Stromal cell of bone marrow (primary cell): ENCODE measurements at regions not wholly inside any gene's neighbourhood (a gene's known extent, or its start where the extent isn't known, plus 50 kb on each side); places are given as distances from the start of the nearest gene placed in this dataset.
A peak's percentile ranks its signal among the peaks of the same experiment; 100 is the strongest.
"Not testable (repeated sequence)": the region's sequence is repeated elsewhere in the genome, so short reads cannot be mapped to it uniquely, and the experiment has no call there.

Experiments
- DNase-seq: peaks from one replicate; pipeline ENCODE4 v3.0.0-alpha.2; 2012; ENCODE audit warnings: low read depth

DNA sequence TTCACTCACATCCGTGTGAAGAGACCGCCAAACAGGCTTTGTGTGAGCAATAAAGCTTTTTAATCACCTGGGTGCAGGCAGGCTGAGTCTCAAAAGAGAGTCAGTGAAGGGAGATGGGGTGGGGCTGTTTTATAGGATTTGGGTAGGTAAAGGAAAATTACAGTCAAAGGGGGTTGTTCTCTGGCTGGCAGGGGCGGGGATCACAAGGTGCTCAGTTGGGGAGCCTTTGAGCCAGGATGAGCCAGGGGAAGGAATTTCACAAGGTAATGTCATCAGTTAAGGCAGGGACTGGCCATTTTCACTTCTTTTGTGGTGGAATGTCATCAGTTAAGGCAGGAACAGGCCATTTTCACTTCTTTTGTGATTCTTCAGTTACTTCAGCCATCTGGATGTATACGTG is 210.3 kb upstream of the ELL2 start:
- DNase-seq: not testable (repeated sequence)

DNA sequence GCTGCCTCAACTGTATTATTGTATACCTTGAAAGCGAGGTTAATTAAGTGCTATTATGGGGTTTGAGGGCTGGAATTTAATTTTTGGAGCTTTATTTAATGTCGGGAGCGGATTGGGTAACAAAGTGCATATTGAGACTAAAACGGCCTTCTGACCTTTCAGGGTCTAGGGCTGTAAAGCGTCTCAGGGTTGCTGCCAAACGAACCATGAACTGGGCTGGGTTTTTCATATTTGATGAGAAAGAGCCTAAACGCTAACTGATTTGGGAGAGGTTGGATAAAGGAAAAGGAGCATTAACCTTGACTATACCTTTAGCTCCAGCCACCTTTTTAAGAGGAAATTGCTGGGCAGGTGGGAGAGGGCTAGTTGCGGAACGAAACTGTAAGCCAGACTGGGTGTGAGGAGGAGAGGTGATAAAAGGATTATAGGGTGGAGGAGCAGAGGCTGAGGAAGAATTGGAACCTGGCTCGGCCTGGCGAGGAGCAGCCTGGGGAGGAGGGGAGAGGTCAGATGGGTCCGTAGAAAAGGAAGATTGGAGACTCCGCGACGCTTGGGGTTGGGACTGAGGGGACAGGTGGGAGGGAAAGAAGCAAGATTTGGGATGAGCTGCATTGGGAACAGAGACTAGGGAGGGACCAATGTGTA is 209.0 kb upstream of the ELL2 start:
- DNase-seq: not testable (repeated sequence)

DNA sequence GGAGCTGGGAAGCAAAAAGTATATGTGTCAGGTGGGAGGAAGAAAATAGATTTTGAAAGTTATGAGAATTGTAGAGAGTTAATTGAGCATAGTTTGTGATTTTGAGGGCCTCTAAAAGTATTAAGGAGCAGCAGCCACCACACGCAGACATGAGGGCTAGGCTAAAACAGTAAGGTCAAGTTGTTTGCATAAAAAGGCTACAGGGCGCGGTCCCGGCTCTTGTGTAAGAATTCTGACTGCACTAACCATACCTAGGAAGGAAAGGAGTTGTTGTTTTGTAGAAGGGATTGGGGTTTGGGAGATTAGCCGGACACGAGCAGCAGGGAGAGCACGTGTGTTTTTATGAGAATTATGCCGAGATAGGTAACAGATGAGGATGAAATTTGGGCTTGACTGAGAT is 207.2 kb upstream of the ELL2 start:
- not testable (repeated sequence) for DNase-seq

DNA sequence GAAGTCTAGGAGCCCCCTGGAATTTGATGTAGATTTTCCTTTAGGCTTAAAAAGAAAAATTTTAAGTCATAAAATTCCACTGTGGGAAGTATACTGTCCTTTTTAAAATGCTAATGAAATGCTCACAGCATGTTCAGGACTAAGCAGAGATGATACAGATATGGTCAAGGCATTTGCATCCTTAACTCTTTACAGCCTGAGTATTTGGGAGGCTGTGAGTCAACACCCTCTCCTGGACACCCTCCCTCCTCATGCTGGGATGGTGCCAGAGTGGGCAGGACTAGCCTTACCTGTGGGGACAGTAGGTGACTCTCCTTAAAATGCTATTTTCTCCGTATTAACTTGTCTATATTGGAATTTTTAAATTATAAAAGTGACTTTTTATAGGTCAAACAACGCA is 197.4 kb upstream of the ELL2 start:
- no peak for DNase-seq

DNA sequence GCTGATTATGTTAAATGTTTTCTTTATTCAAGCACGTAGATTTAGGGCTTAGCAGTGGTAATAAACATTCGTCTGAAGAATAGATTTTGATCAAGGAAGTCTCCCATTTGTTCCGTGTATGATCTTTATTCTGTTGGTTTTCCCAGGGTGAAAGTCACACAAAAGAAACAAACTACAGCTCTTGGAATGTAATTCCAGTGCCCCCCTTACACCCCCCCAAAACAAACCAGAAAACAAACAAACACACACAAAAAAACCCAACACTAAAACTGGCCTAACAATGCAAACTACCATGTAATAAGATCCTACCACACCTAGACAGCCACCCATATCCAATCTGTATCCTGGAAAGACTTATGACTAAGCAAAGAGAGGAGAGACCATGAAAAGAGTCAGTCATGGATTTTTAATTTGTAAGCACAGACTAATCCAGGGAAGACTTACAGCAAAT is 196.2 kb upstream of the ELL2 start:
- no peak for DNase-seq

DNA sequence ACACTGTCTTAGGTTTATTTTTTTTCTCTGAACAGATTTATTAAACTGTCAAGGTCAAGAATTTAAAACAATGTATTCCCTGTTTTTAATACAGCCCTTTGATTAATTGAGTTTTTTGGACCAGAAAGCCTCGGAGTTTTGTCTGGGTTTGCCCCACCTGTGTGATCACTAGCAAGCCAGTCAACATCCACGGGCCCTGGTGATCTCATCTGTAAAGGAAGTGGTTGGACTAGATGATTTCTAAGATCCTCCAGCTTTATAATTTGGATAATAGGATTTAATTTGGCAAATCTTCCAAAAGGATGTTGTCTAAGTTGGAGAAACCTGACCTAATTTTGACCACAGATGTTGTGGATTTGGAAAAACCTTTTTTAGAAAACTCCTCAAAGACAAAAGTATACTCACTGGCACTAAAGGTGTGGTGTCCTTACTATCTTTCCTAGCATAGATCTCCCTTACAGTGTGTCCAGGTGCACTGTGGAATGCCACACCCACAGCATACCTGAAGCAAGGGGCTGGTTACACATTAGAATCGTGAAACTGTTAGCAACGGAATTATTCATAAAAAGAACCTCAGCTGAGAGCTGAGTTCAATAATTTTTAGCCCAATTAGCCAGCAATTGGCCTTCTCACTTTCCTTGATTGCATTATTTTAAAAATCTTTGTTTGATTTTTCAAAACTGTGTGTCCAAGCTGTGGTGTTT is 195.6 kb upstream of the ELL2 start:
- DNase-seq: no peak

DNA sequence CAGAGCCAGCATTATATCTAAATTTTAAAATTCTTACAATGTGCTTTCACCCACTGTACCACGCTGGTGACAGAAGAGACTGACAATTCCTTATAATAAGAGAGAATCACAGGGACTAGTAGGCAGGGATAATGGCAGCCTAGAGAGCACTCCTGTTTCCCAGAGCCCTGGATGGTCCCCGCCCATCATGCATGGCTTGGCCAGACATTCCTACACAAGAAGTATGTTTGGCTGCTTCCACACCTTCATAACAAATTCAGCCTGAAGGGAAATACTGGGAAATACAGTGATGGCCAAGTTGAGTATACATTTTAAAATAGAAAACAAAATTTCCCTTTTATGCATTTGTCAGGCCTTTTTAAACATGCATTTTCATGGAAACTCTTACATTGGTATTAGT is 193.5 kb upstream of the ELL2 start:
- DNase-seq: no peak

DNA sequence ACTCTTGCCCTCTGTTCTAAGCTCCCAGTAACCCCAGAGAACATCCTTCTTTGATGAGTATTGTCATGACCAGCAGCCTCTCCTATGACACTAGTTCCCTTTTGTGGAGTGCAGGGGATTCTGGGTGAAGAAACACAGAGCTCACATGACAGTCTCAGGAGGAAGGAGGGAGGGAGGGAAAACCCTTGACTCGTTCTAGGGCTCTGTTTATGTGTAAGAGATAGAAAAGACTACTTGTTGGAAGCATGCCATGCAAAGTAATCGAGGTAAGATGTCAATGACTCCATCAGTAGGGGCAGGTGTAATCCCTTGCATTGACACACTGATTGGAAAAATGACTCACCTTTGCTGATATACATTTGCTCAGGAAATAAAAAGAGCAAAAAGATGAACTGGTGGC is 190.2 kb upstream of the ELL2 start:
- no peak for DNase-seq

DNA sequence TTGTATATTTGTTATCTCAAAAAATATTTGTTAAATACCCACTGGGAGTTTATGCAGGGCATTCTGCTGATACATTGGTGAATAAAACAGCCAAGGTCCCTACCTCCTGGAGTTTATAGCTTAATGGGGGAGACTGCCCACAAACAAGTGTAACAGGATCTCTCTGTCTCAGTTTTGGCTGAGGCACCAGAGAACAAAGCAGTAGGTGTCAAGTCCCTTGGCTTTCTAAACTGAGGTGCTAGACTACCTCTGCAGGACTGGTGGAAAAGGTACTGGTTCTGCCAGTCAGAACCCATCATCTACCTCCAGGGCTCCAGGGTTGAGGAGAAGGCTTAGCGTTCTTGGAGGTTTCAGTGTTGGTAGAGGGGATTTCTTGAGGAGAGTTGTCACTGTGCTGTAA is 188.4 kb upstream of the ELL2 start:
- no peak for DNase-seq

DNA sequence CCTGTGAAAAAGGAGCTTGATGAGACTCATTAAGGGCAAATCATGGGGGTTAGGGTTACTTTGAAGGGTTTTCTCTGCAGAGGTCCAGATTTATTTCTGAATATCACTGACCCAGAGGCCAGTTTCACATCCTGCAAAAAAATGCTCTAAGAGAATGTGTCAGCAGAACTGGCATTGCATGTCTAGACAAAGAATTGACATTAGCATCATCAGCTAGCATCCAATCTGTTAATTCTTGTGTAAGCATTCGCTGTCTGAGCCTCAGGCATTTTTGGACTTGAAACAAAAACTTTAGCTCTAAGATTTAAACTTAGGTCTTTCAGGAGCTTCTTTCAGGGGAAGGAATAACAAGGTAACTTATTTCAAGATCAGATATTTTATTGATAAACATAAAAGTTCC is 187.9 kb upstream of the ELL2 start:
- no peak for DNase-seq

DNA sequence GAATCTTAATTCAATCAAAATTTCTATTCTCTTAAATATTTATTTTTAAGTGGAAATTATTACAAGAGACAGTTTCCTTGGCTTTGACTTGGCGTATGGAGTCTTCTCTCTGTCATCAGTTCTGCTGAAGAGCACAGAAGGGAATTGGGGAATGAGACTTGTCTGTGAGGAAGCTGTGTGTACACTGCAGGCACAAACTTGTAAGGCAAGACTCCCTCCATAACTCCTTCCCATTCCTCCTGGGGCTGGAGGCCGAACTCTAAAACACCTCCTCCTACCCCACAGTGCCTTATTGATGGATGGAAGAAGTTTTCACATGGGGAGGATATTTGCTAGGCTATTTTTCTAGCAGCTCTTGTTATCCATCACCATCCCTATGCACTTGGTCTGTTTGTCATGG is 187.4 kb upstream of the ELL2 start:
- DNase-seq: no peak

DNA sequence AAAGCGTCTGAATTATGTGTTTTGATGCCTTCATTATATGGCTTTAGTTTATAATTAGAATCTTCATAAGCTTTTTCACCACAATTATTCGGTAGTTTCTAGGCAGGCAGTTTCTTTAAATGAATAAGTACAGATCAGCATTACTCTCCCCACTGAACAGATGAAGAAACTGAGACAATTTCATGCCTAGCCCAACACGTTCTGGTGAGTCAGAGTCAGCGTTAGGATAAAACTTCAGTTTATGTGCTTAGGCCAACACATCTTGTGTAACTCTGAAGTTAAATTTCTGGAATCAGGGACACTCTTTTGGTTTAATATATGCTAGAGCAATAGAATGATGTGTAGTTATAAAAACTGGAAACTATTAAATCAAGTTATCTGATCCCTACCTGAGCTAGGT is 186.7 kb upstream of the ELL2 start:
- no peak for DNase-seq

DNA sequence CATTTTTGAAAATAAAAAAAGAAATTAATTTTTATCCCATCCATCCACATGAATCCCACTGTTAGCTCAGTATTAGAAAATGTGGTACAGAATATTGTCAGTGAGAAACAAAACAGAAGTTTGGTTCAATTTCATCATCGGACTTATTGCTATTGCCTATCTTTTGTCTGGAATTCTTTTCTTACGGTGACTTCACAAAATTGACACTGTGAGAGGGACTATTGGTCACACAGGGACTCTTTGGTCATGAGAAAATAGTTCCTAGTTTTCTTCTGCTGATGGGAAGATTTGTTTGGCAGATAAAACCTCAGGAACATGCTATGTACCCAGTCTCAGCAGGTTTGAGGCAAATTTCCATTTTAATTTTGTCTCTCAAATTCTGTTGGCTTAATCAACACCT is 186.2 kb upstream of the ELL2 start:
- DNase-seq: no peak

DNA sequence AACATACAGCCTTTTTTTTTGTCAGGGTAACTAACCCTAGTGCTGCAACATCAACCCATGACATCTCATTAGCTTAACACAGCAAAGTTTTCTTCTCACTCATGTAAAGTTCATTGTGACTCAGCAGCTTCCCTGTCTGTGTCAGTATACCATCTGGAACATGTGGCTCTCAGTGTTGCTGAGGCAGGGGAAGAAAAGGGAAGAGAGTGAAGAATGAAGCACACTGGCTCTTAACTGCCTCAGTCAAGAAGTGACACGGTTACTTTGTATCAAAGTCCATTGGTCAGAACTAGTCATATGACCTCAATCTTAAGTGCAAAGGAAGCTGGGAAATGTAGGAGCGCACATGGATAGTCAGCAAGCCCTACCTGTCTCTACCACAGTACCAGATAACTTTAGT is 185.0 kb upstream of the ELL2 start:
- peak; percentile 76 for DNase-seq

DNA sequence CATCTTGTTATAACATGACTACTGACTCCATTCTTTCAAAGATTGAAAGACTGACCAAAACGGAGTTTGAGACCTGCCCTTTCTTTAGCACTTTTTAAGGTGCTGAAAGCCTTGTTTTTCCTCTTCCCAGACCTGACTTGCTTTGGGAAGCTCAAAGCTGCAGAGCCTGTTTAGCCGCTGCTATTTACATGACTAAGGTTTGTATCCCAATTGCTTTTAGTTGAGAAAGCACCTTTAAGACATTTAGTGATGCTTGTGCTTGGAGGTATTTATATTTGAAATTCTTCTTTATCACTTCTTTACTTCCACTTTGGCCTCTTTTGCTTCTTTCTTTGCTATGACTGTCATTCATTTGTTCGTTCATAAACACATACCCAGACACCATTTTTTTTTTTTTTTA is 182.6 kb upstream of the ELL2 start:
- no peak for DNase-seq

DNA sequence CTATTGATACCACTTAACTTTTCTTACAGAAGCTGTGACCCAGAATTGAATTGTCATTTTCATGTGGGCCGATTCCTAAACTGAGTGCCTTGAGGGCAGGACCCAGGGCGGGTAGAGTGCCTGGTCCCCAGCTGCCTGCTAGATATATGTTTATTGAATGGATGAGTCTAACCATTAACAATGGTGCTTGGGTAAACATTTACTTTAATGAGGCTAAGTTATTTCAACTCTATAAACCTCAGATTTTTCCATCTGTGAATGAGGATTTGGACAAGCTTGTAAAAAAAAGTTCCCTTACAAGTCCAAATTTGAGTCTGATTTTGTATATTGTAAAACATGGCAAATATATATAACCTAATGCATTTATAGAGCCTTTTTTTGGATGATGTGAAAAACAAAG is 181.8 kb upstream of the ELL2 start:
- DNase-seq: no peak

DNA sequence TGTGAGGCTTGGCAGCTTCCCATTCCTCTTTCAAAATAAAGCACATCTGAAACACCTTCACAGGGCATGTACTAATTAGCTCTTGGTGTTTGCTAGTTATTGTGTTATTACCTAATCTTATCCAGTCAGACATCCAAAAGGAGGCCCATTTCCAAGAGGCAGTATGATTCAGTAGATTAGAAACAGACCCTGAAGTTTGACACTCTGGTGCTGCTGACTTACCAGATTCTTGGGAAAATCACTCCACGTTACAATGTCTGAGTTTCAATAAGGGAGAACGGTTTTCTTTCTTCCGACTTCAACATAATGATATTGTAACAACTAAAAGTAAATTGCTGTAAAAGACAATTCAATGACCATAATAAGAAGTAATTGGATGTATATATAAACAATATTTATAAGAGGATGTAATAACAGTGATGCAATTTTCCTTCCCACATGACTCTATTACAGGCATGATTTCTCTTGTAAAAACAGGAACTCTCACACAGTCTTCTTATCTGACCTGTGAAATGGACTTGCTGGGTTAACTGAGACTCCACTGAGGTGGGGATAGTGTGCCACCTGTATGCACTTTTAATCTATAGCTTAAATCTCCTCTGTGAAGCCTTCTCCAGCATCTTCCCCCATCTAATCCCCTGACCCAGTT is 181.3 kb upstream of the ELL2 start:
- DNase-seq: peak; percentile 55

DNA sequence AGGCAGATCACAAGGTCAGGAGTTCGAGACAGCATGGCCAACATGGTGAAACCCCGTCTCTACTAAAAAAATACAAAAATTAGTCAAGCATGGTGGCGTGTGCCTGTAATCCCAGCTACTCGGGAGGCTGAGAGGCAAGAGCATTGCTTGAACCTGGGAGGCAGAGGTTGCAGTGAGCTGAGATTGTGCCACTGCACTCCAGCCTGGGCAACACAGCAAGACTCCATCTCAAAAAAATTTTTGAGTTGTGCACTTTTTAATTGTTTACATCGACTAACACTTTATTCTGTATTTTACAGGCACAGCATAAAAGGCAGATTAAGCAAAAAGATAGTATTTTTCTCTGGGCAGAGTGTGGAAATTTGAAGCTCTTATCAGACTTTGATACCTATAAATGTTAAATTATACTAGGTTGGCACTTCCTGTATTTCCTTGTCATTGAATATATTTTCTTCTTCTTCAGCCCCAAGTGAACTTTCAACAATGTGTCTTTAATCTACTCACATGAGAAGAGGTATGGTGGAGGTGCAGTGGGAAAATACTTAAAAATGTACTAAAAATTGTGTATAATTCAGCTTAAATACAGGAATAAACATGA is 180.6 kb upstream of the ELL2 start:
- no peak for DNase-seq

DNA sequence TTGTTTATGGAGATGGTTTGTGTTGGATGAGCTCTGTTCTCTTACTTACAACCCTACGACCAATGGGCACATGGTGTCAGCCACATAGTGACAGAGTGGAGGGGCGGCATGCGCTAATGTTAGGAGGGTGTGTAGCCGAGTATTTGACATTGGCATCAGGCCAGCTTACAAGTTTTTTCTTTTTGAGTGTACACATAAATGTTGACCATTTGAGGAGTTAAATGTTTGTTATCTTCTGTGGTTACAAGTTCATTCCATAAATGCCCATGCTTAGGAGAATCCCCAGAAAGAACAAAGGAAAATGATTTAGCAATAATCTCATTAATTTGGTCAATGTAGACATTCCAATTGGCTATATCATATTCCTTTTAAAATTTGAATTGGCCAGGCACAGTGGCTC is 180.1 kb upstream of the ELL2 start:
- no peak for DNase-seq

DNA sequence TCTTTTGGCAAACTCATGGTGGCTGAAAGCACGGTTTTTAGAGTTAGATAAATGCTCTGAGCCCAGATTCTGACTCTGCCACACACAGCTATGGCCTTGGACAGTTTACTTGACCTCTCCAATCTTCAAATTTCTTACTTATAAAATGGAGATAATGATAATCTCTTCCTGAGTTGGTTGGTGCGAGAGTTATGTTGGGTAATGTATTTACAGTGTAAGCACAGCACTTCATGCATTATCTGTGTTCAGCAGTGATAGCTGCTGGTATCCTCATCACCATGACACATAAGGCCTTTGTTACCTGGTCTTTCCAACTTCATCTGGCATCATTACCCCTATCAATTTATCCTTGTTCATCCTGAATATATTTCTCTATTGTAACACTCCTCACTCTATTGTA is 178.8 kb upstream of the ELL2 start:
- no peak for DNase-seq

DNA sequence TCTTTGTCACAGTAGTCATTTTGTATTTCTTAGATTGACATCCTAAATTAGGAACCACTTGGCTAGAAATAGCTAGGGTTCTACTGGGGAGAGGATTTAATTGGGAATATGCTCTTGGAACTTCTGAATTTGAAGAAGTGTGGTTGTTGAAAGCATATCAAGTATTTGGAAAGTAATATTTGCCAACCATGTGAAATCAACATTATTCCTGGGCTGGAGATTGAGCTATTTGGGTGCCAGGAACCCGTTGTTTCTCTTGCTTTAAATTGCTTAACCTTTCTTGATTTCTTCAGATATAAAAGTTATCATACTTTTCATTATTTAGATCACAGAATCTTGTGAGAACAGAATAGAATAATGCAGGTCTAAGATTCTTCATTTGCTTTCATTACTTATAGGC is 178.4 kb upstream of the ELL2 start:
- DNase-seq: no peak

DNA sequence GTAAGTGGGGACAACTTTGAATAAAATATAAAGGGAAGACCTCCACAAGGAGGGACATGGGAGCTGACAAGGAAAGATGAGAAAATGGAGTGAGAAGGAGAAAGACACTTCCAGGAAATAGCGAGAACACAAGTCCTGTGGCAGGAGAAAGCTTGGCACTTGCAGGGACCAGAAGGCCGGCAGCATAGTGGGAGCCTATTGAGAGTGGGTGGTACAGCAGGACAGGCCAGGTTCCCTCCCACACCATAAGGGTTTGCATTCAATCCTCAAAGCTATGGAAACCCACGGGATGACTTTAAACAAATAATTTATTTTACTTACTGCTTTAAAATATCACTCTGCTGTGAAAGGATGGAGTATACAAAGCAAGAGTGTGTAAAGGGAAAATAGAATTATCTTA is 173.2 kb upstream of the ELL2 start:
- no peak for DNase-seq
